GM23338 (cell line): ENCODE measurements at regions not wholly inside any gene's neighbourhood (a gene's known extent, or its start where the extent isn't known, plus 50 kb on each side); places are given as distances from the start of the nearest gene placed in this dataset.

ENCODE experiments used
- ATAC-seq: fragments of 200-7000 bp; cut with Tn5 transposase; 3 replicates; pipeline ENCODE4 v1.9.1; 2020
- DNase-seq: peaks from one replicate; pipeline ENCODE4 v3.0.0-alpha.2; 2015; ENCODE audit warnings: low spot score
- H2AFZ ChIP-seq: fragments of 200-600 bp; sonication (generic); 2 replicates; pipeline ENCODE4 v1.8.0; 2016; ENCODE audit warnings: antibody characterized with exemption, mild to moderate bottlenecking, moderate library complexity
- H3F3A ChIP-seq: fragments of 200-600 bp; sonication (generic); replicated peaks from 2 replicates; pipeline ENCODE4 v1.8.0; 2017; ENCODE audit warnings: antibody characterized with exemption, mixed run types, low read depth
- H3K27ac ChIP-seq: fragments of 200-600 bp; sonication (generic); 2 replicates; pipeline ENCODE4 v1.6.1; 2016; ENCODE audit warnings: low read depth
- H3K27me3 ChIP-seq: fragments of 200-600 bp; sonication (generic); 2 replicates; pipeline ENCODE4 v1.8.0; 2016; ENCODE audit warnings: mild to moderate bottlenecking, mixed run types, moderate library complexity; ENCODE audit not compliant: insufficient read depth
- H3K36me3 ChIP-seq: fragments of 200-600 bp; sonication (generic); 2 replicates; pipeline ENCODE4 v1.8.0; 2016; ENCODE audit warnings: mild to moderate bottlenecking; ENCODE audit not compliant: insufficient read depth
- H3K4me1 ChIP-seq: fragments of 200-600 bp; sonication (generic); 2 replicates; pipeline ENCODE4 v1.8.0; 2016; ENCODE audit warnings: mild to moderate bottlenecking, moderate library complexity; ENCODE audit not compliant: insufficient read depth
- H3K4me2 ChIP-seq: fragments of 200-600 bp; sonication (generic); 2 replicates; pipeline ENCODE4 v1.7.1; 2017; ENCODE audit warnings: mixed run types
- H3K4me3 ChIP-seq: fragments of 200-600 bp; sonication (generic); 2 replicates; pipeline ENCODE4 v1.6.1; 2016; ENCODE audit warnings: mixed run types
- H3K79me2 ChIP-seq: fragments of 200-600 bp; sonication (generic); replicated peaks from 2 replicates; pipeline ENCODE4 v1.8.0; 2017; ENCODE audit warnings: mild to moderate bottlenecking; ENCODE audit not compliant: insufficient read depth
- H3K9me2 ChIP-seq: fragments of 200-600 bp; sonication (generic); 2 replicates; pipeline ENCODE4 v1.8.0; 2017; ENCODE audit not compliant: insufficient read depth
- H4K20me1 ChIP-seq: fragments of 200-600 bp; sonication (generic); replicated peaks from 2 replicates; pipeline ENCODE4 v1.8.0; 2017; ENCODE audit warnings: mild to moderate bottlenecking; ENCODE audit not compliant: insufficient read depth
- H3K27ac Mint-ChIP-seq: 2 replicates; pipeline ENCODE4 v1.8.0; 2020; ENCODE audit warnings: inconsistent platforms, mild to moderate bottlenecking, moderate library complexity, mixed read lengths
- H3K27me3 Mint-ChIP-seq: 3 replicates; pipeline ENCODE4 v1.8.0; 2022; ENCODE audit warnings: low read depth, mild to moderate bottlenecking, moderate library complexity, mixed read lengths, inconsistent platforms; ENCODE audit not compliant: insufficient read depth, poor library complexity
- H3K36me3 Mint-ChIP-seq: 3 replicates; pipeline ENCODE4 v1.8.0; 2021; ENCODE audit warnings: low read depth, mild to moderate bottlenecking, inconsistent platforms, moderate library complexity, mixed read lengths
- H3K4me1 Mint-ChIP-seq: 3 replicates; pipeline ENCODE4 v1.8.0; 2020; ENCODE audit warnings: mild to moderate bottlenecking, inconsistent platforms, mixed read lengths
- H3K4me3 Mint-ChIP-seq: 3 replicates; pipeline ENCODE4 v1.8.0; 2021; ENCODE audit warnings: moderate library complexity, mild to moderate bottlenecking, inconsistent platforms, mixed read lengths
- H3K9me3 Mint-ChIP-seq: 3 replicates; pipeline ENCODE4 v1.8.0; 2020; ENCODE audit warnings: moderate library complexity, mild to moderate bottlenecking, inconsistent platforms, mixed read lengths
- CREB1 ChIP-seq: fragments of 250-450 bp; sonication (Bioruptor Pico); IDR thresholded peaks from 2 replicates; pipeline ENCODE4 v1.5.0; 2020; ENCODE audit warnings: low read depth, mild to moderate bottlenecking, moderate library complexity
- EZH2 ChIP-seq: fragments of 200-600 bp; sonication (generic); IDR thresholded peaks from one replicate; pipeline ENCODE4 v1.8.0; 2017; ENCODE audit warnings: antibody characterized with exemption, mild to moderate bottlenecking, low read depth; ENCODE audit not compliant: unreplicated experiment
- JUNB ChIP-seq: IDR thresholded peaks from one replicate; pipeline ENCODE4 v1.6.1; 2016; ENCODE audit warnings: antibody characterized with exemption; ENCODE audit not compliant: unreplicated experiment
- POLR2AphosphoS5 ChIP-seq: IDR thresholded peaks from 2 replicates; pipeline ENCODE4 v1.6.1; 2016; ENCODE audit warnings: antibody characterized with exemption, low read depth
- ZNF462 ChIP-seq: fragments of 250-450 bp; sonication (Bioruptor Pico); IDR thresholded peaks from 2 replicates; pipeline ENCODE4 v1.5.0; 2020; ENCODE audit warnings: mild to moderate bottlenecking, moderate library complexity

GRCh38 chr7:42677751-42678699 is 233.8 kb downstream of the C7orf25 start:
- Histone ChIP-seq H3K4me2 (no peak overlapping the region), H2AFZ (0 out of 2 replicates have a peak overlapping the region, but pooled peaks have one; percentile 47)

More at GRCh38 chr7:42677751-42678699, 233.8 kb downstream of the C7orf25 start:
- Mint-ChIP-seq H3K27ac (no peak overlapping the region), H3K27me3 (no peaks in the 10 kb centered on the region), H3K36me3 (no peaks in the 10 kb centered on the region; the same call in 1 of the 3 replicates), H3K4me1 (no peaks in the 10 kb centered on the region; the same call in 2 of the 3 replicates), H3K4me3 (no peak overlapping the region), H3K9me3 (peaks cover 13% of the 10 kb centered on the region; the same call in 2 of the 3 replicates)
- no peak overlapping the region for H3K27ac ChIP-seq
- ATAC-seq: no peak
- TF ChIP-seq JUNB: no peak
- no peak for TF ChIP-seq EZH2
- no peak for TF ChIP-seq POLR2AphosphoS5
- TF ChIP-seq ZNF462 (CRISPR knock-in tag): no peak
- no peak for TF ChIP-seq CREB1
- H3K36me3 ChIP-seq: peaks cover 6% of the 10 kb centered on the region; the same call in 1 of the 2 replicates
- H3K9me2 ChIP-seq: no peaks in the 10 kb centered on the region; the same call in 1 of the 2 replicates
- H3K79me2 ChIP-seq: no peaks in the 10 kb centered on the region
- DNase-seq: no peak
- H3K27me3 ChIP-seq: no peaks in the 10 kb centered on the region
- no peaks in the 10 kb centered on the region for H3F3A ChIP-seq
- no peaks in the 10 kb centered on the region for H3K4me1 ChIP-seq
- no peaks in the 10 kb centered on the region for H4K20me1 ChIP-seq
- no peak overlapping the region for H3K4me3 ChIP-seq
